ENCODE measurements at regions not wholly inside any gene's neighbourhood (a gene's known extent, or its start where the extent isn't known, plus 50 kb on each side); places are given as distances from the start of the nearest gene placed in this dataset.

- TF ChIP-seq, protein P1, sequence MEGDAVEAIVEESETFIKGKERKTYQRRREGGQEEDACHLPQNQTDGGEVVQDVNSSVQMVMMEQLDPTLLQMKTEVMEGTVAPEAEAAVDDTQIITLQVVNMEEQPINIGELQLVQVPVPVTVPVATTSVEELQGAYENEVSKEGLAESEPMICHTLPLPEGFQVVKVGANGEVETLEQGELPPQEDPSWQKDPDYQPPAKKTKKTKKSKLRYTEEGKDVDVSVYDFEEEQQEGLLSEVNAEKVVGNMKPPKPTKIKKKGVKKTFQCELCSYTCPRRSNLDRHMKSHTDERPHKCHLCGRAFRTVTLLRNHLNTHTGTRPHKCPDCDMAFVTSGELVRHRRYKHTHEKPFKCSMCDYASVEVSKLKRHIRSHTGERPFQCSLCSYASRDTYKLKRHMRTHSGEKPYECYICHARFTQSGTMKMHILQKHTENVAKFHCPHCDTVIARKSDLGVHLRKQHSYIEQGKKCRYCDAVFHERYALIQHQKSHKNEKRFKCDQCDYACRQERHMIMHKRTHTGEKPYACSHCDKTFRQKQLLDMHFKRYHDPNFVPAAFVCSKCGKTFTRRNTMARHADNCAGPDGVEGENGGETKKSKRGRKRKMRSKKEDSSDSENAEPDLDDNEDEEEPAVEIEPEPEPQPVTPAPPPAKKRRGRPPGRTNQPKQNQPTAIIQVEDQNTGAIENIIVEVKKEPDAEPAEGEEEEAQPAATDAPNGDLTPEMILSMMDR (IDR thresholded peaks at IDR 0.05): no peak
- TF ChIP-seq POLR2AphosphoS5 (IDR thresholded peaks at IDR 0.05) (no peak), POLR2A (IDR thresholded peaks at IDR 0.05) (no peak)
Observed at GRCh38 chr2:48049371-48049770, 143.1 kb upstream of the FBXO11 start.
